Ishikawa (cell line): ENCODE measurements at regions not wholly inside any gene's neighbourhood (a gene's known extent, or its start where the extent isn't known, plus 50 kb on each side); places are given as distances from the start of the nearest gene placed in this dataset.
A peak's percentile ranks its signal among the peaks of the same experiment; 100 is the strongest.

Experiments used
- CEBPB ChIP-seq: IDR thresholded peaks from 2 replicates; pipeline ENCODE4 v1.6.1; 2012
- CREB1 ChIP-seq: IDR thresholded peaks from 2 replicates; pipeline ENCODE4 v1.6.1; 2012; ENCODE audit warnings: low read depth
- EGR1 ChIP-seq: IDR thresholded peaks from 2 replicates; pipeline ENCODE4 v1.6.1; 2012
- EP300 ChIP-seq: IDR thresholded peaks from 2 replicates; pipeline ENCODE4 v1.6.1; 2012; ENCODE audit warnings: borderline replicate concordance
- FOXM1 ChIP-seq: IDR thresholded peaks from 2 replicates; pipeline ENCODE4 v1.6.1; 2012; ENCODE audit warnings: low read depth, borderline replicate concordance
- NFIC ChIP-seq: IDR thresholded peaks from 2 replicates; pipeline ENCODE4 v1.6.1; 2012
- RAD21 ChIP-seq: IDR thresholded peaks from 2 replicates; pipeline ENCODE4 v1.6.1; 2012; ENCODE audit warnings: low read depth
- REST ChIP-seq: IDR thresholded peaks from 2 replicates; pipeline ENCODE4 v1.6.1; 2012; ENCODE audit warnings: low read depth, mild to moderate bottlenecking
- TAF1 ChIP-seq: IDR thresholded peaks from 2 replicates; pipeline ENCODE4 v1.6.1; 2012; ENCODE audit warnings: low read depth, mild to moderate bottlenecking
- TCF12 ChIP-seq: IDR thresholded peaks from 2 replicates; pipeline ENCODE4 v1.6.1; 2012; ENCODE audit warnings: low read depth
- TEAD4 ChIP-seq: IDR thresholded peaks from 2 replicates; pipeline ENCODE4 v1.6.1; 2012
- USF1 ChIP-seq: IDR thresholded peaks from 2 replicates; pipeline ENCODE4 v1.6.1; 2012
- YY1 ChIP-seq: IDR thresholded peaks from 2 replicates; pipeline ENCODE4 v1.6.1; 2012; ENCODE audit warnings: low read depth
- ZBTB7A ChIP-seq: IDR thresholded peaks from 2 replicates; pipeline ENCODE4 v1.6.1; 2012; ENCODE audit warnings: low read depth
- TF ChIP-seq, protein P1 (sequence below): IDR thresholded peaks from 2 replicates; pipeline ENCODE4 v1.6.1; 2012

- TF ChIP-seq USF1 (no peak), TAF1 (no peak), EP300 (no peak), ZBTB7A (no peak), TEAD4 (no peak), NFIC (no peak), YY1 (no peak), RAD21 (no peak), REST (no peak), EGR1 (no peak), CREB1 (no peak), CEBPB (no peak), TCF12 (no peak), FOXM1 (no peak)
- TF ChIP-seq, protein P1, sequence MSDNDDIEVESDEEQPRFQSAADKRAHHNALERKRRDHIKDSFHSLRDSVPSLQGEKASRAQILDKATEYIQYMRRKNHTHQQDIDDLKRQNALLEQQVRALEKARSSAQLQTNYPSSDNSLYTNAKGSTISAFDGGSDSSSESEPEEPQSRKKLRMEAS = no peak
Measured at GRCh38 chr7:98735801-98736200, 118.7 kb downstream of the NPTX2 start.

DNA sequence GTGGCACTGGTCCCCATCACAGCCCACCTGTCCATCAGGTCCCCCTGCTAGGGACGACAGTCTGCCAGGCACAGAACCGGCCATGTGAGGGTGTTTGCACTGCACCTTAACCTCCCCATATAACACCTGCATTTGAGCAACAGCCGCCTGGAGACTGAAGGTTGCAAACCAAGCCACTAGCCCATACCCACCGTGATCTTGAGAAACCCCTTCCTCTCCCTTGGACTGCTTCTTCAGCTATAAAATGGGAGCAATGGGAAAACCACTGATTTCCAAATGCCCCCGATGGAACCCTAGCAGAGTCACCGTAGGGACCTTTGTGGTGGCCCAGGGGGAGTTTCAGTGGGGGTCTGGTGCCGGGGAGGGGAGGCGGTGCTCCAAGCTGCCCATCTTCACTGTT is 120.1 kb downstream of the NPTX2 start:
- TF ChIP-seq EP300 = no peak
- TF ChIP-seq EGR1 = no peak
- no peak for TF ChIP-seq NFIC
- no peak for TF ChIP-seq TAF1
- TF ChIP-seq CREB1 = no peak
- no peak for TF ChIP-seq FOXM1
- no peak for TF ChIP-seq ZBTB7A
- TF ChIP-seq TEAD4 = no peak
- TF ChIP-seq RAD21 = no peak
- no peak for TF ChIP-seq USF1
- TF ChIP-seq TCF12 = no peak
- TF ChIP-seq CEBPB = no peak
- TF ChIP-seq REST = no peak
- TF ChIP-seq YY1 = no peak
- TF ChIP-seq, protein P1 = no peak

- no peak for TF ChIP-seq USF1
- no peak for TF ChIP-seq TCF12
- no peak for TF ChIP-seq YY1
- no peak for TF ChIP-seq NFIC
- TF ChIP-seq ZBTB7A = no peak
- no peak for TF ChIP-seq EGR1
- TF ChIP-seq EP300 = no peak
- TF ChIP-seq TAF1 = no peak
- no peak for TF ChIP-seq CREB1
- TF ChIP-seq TEAD4 = no peak
Measured at GRCh38 chr7:98740643-98741042, 123.6 kb downstream of the NPTX2 start.

DNA sequence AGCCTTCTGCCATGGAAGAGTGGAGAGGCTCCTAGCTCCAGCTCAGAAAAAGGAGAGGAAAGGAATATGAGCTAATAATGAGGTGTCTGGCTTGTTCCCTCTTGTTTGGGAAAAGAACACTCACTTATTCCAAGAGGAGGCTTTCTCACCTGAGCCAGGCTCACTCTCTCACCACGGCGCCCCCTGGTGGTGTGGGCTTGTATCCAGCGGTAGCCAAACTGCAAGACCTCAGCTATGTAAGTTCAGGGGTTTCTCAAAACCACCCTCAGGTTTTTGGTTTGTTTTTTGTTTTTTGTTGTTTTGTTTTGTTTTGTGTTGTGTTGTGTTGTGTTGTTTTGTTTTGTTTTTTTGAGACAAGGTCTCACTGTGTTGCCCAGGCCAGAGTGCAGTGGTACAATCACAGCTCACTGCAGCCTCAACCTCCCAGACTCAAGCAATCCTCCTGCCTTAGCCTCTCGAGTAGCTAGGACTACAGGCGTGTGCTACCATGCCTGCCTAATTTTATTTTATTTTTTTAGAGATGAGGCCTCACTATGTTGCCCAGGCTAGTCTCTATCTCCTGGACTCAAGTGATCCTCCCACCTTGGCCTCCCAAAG is 124.0 kb downstream of the TMEM130 start:
- no peak for TF ChIP-seq CREB1
- TF ChIP-seq, protein P1 = no peak
- no peak for TF ChIP-seq CEBPB
- peak; percentile 70 for TF ChIP-seq RAD21
- TF ChIP-seq REST = no peak
- no peak for TF ChIP-seq NFIC
- no peak for TF ChIP-seq TCF12
